CD4-positive, CD25-positive, alpha-beta regulatory T cell (primary cell): ENCODE measurements at regions not wholly inside any gene's neighbourhood (a gene's known extent, or its start where the extent isn't known, plus 50 kb on each side); places are given as distances from the start of the nearest gene placed in this dataset.

Experiments used
- ATAC-seq, 2 donors: fragments of 150-1000 bp; cut with Tn5 transposase; one replicate each; pipeline ENCODE4 v1.10.0; 2021; ENCODE audit warnings: low read depth in 2 of 2, moderate number of reproducible peaks in 2 of 2, moderate library complexity in 1 of 2
- DNase-seq, 3 donors: peaks; one replicate each; pipeline versions ENCODE4 v3.0.0 to v3.0.0-alpha.2; 2012 to 2022; ENCODE audit warnings: mixed read lengths in 1 of 3
- H3K27ac ChIP-seq: one replicate; pipeline ENCODE4 v1.7.0; 2013; ENCODE audit warnings: mild to moderate bottlenecking, low read length; ENCODE audit not compliant: insufficient read depth, poor library complexity, severe bottlenecking
- H3K27me3 ChIP-seq: one replicate; pipeline ENCODE4 v1.7.0; 2013; ENCODE audit warnings: low read length; ENCODE audit not compliant: control insufficient read depth, insufficient read depth
- H3K36me3 ChIP-seq: one replicate; pipeline ENCODE4 v1.7.0; 2013; ENCODE audit warnings: mild to moderate bottlenecking, low read length, moderate library complexity; ENCODE audit not compliant: control insufficient read depth, insufficient read depth
- H3K4me1 ChIP-seq: 2 replicates; pipeline ENCODE4 v1.7.0; 2013; ENCODE audit warnings: mild to moderate bottlenecking, low read length; ENCODE audit not compliant: insufficient read depth, control insufficient read depth, poor library complexity, severe bottlenecking
- H3K4me3 ChIP-seq: one replicate; pipeline ENCODE4 v1.7.0; 2013; ENCODE audit warnings: low read depth, mild to moderate bottlenecking, low read length, moderate library complexity
- H3K9me3 ChIP-seq, 2 experiments: 1 replicate in 1 of 2; 2 replicates in 1 of 2; pipeline ENCODE4 v1.7.0; 2013; ENCODE audit warnings: low read length in 2 of 2, mild to moderate bottlenecking in 1 of 2, moderate library complexity in 1 of 2; ENCODE audit not compliant: control insufficient read depth in 2 of 2
- H3K27ac Mint-ChIP-seq, 3 donors: one replicate each; pipeline ENCODE4 v1.8.0; 2020 to 2022; ENCODE audit warnings: mild to moderate bottlenecking in 3 of 3, mixed read lengths in 3 of 3, moderate library complexity in 2 of 3
- H3K27me3 Mint-ChIP-seq: one replicate; pipeline ENCODE4 v1.8.0; 2022; ENCODE audit warnings: mild to moderate bottlenecking, mixed read lengths
- H3K36me3 Mint-ChIP-seq: one replicate; pipeline ENCODE4 v1.8.0; 2020; ENCODE audit warnings: mixed read lengths
- H3K4me1 Mint-ChIP-seq, 4 donors: one replicate each; pipeline ENCODE4 v1.8.0; 2020 to 2022; ENCODE audit warnings: mixed read lengths in 4 of 4, mild to moderate bottlenecking in 1 of 4
- H3K4me3 Mint-ChIP-seq, 4 donors: one replicate each; pipeline ENCODE4 v1.8.0; 2020 to 2022; ENCODE audit warnings: mild to moderate bottlenecking in 4 of 4, mixed read lengths in 4 of 4, moderate library complexity in 3 of 4
- H3K9me3 Mint-ChIP-seq, 7 donors: one replicate each; pipeline ENCODE4 v1.8.0; 2020 to 2022; ENCODE audit warnings: mixed read lengths in 7 of 7, mild to moderate bottlenecking in 3 of 7, moderate library complexity in 2 of 7

GRCh38 chr11:82239498-82239897 is 494.2 kb downstream of the FAM181B start:
- H3K4me3 Mint-ChIP-seq, result no peak overlapping the region

GRCh38 chr11:82234256-82234655 is 499.4 kb downstream of the FAM181B start:
- no peaks in the 10 kb centered on the region for H3K27me3 ChIP-seq
- H3K27ac Mint-ChIP-seq, result no peak overlapping the region
- H3K27me3 Mint-ChIP-seq, result no peaks in the 10 kb centered on the region
- DNase-seq, result no peak
- no peaks in the 10 kb centered on the region for H3K4me1 Mint-ChIP-seq
- H3K9me3 Mint-ChIP-seq, result peaks cover 0 to 6% (median 1%) of the 10 kb centered on the region in 7 donors
- no peaks in the 10 kb centered on the region for H3K4me1 ChIP-seq
- no peak overlapping the region for H3K4me3 Mint-ChIP-seq
- no peaks in the 10 kb centered on the region for H3K9me3 ChIP-seq
- H3K36me3 Mint-ChIP-seq, result no peaks in the 10 kb centered on the region
- no peak overlapping the region for H3K4me3 ChIP-seq
- H3K36me3 ChIP-seq, result no peaks in the 10 kb centered on the region
- no peak overlapping the region for H3K27ac ChIP-seq
- no peak for ATAC-seq

More at GRCh38 chr11:82239498-82239897, 494.2 kb downstream of the FAM181B start:
- no peak for ATAC-seq
- Mint-ChIP-seq H3K9me3 (peaks cover 0 to 6% (median 2%) of the 10 kb centered on the region in 7 donors), H3K27me3 (no peaks in the 10 kb centered on the region), H3K4me1 (no peaks in the 10 kb centered on the region), H3K36me3 (no peaks in the 10 kb centered on the region), H3K27ac (no peak overlapping the region)
- H3K27ac ChIP-seq, result no peak overlapping the region
- DNase-seq, result no peak
- no peaks in the 10 kb centered on the region for H3K9me3 ChIP-seq
- H3K4me1 ChIP-seq, result no peaks in the 10 kb centered on the region
- no peaks in the 10 kb centered on the region for H3K36me3 ChIP-seq
- no peak overlapping the region for H3K4me3 ChIP-seq
- H3K27me3 ChIP-seq, result no peaks in the 10 kb centered on the region

- no peaks in the 10 kb centered on the region for H3K4me1 Mint-ChIP-seq
Measured at GRCh38 chr11:82233201-82233600, 500.5 kb downstream of the FAM181B start.

GRCh38 chr11:82229341-82229740 is 504.3 kb downstream of the FAM181B start:
- H3K27ac Mint-ChIP-seq, result no peak overlapping the region
- H3K27me3 Mint-ChIP-seq, result no peaks in the 10 kb centered on the region
- H3K9me3 Mint-ChIP-seq, result peaks cover 0 to 4% (median 0%) of the 10 kb centered on the region in 7 donors
- H3K27me3 ChIP-seq, result no peaks in the 10 kb centered on the region
- H3K4me3 Mint-ChIP-seq, result no peak overlapping the region
- H3K4me3 ChIP-seq, result no peak overlapping the region
- H3K27ac ChIP-seq, result no peak overlapping the region
- no peaks in the 10 kb centered on the region for H3K36me3 Mint-ChIP-seq
- no peak for ATAC-seq
- H3K4me1 Mint-ChIP-seq, result no peaks in the 10 kb centered on the region
- H3K4me1 ChIP-seq, result no peaks in the 10 kb centered on the region
- peaks cover 0 to 1% of the 10 kb centered on the region in 2 experiments for H3K9me3 ChIP-seq
- H3K36me3 ChIP-seq, result no peaks in the 10 kb centered on the region
- DNase-seq, result peak in 2 of 3 donors; percentile 2 to 7

More at GRCh38 chr11:82233201-82233600, 500.5 kb downstream of the FAM181B start:
- no peak for DNase-seq
- Mint-ChIP-seq H3K27me3 (no peaks in the 10 kb centered on the region), H3K4me3 (no peak overlapping the region), H3K27ac (no peak overlapping the region), H3K9me3 (peaks cover 0 to 4% (median under 1%) of the 10 kb centered on the region in 7 donors), H3K36me3 (no peaks in the 10 kb centered on the region)
- no peaks in the 10 kb centered on the region for H3K27me3 ChIP-seq
- no peaks in the 10 kb centered on the region for H3K9me3 ChIP-seq
- ATAC-seq, result no peak
- no peaks in the 10 kb centered on the region for H3K36me3 ChIP-seq
- no peak overlapping the region for H3K4me3 ChIP-seq
- no peak overlapping the region for H3K27ac ChIP-seq
- no peaks in the 10 kb centered on the region for H3K4me1 ChIP-seq

- Mint-ChIP-seq H3K9me3 (peaks cover 0 to 4% (median 0%) of the 10 kb centered on the region in 7 donors), H3K27ac (no peak overlapping the region), H3K4me1 (no peaks in the 10 kb centered on the region), H3K4me3 (no peak overlapping the region), H3K27me3 (no peaks in the 10 kb centered on the region), H3K36me3 (no peaks in the 10 kb centered on the region)
- H3K27me3 ChIP-seq, result no peaks in the 10 kb centered on the region
- DNase-seq (no peak), ATAC-seq (no peak)
- H3K9me3 ChIP-seq, result peaks cover 0 to 4% of the 10 kb centered on the region in 2 experiments
- no peak overlapping the region for H3K27ac ChIP-seq
- H3K4me3 ChIP-seq, result no peak overlapping the region
- no peaks in the 10 kb centered on the region for H3K4me1 ChIP-seq
- H3K36me3 ChIP-seq, result no peaks in the 10 kb centered on the region
Measured at GRCh38 chr11:82225930-82226329, 507.7 kb downstream of the FAM181B start.

- H3K27ac ChIP-seq, result no peak overlapping the region
- Mint-ChIP-seq H3K27ac (no peak overlapping the region), H3K4me3 (no peak overlapping the region), H3K4me1 (no peaks in the 10 kb centered on the region), H3K9me3 (peaks cover 0 to 4% (median 0%) of the 10 kb centered on the region in 7 donors), H3K27me3 (no peaks in the 10 kb centered on the region), H3K36me3 (no peaks in the 10 kb centered on the region)
- DNase-seq, result no peak
- ATAC-seq, result no peak
- no peak overlapping the region for H3K4me3 ChIP-seq
- H3K27me3 ChIP-seq, result no peaks in the 10 kb centered on the region
- no peaks in the 10 kb centered on the region for H3K36me3 ChIP-seq
- H3K4me1 ChIP-seq, result no peaks in the 10 kb centered on the region
- H3K9me3 ChIP-seq, result peaks cover 0 to 4% of the 10 kb centered on the region in 2 experiments
Measured at GRCh38 chr11:82225502-82225901, 508.2 kb downstream of the FAM181B start.

GRCh38 chr11:82216927-82217570 is 516.6 kb downstream of the FAM181B start:
- peaks cover 0 to 3% (median 0%) of the 10 kb centered on the region in 7 donors for H3K9me3 Mint-ChIP-seq
- H3K27ac Mint-ChIP-seq, result no peak overlapping the region
- H3K36me3 ChIP-seq, result no peaks in the 10 kb centered on the region
- H3K4me3 ChIP-seq, result no peak overlapping the region
- H3K27ac ChIP-seq, result no peak overlapping the region
- H3K36me3 Mint-ChIP-seq, result no peaks in the 10 kb centered on the region
- H3K27me3 ChIP-seq, result no peaks in the 10 kb centered on the region
- DNase-seq (no peak), ATAC-seq (no peak)
- no peak overlapping the region for H3K4me3 Mint-ChIP-seq
- no peaks in the 10 kb centered on the region for H3K4me1 ChIP-seq
- H3K27me3 Mint-ChIP-seq, result no peaks in the 10 kb centered on the region
- H3K9me3 ChIP-seq, result no peaks in the 10 kb centered on the region
- no peaks in the 10 kb centered on the region for H3K4me1 Mint-ChIP-seq

GRCh38 chr11:82210011-82210410 is 523.7 kb downstream of the FAM181B start:
- Histone ChIP-seq H3K4me1 (no peaks in the 10 kb centered on the region), H3K27me3 (no peaks in the 10 kb centered on the region), H3K36me3 (no peaks in the 10 kb centered on the region), H3K4me3 (no peak overlapping the region), H3K27ac (no peak overlapping the region), H3K9me3 (no peaks in the 10 kb centered on the region)
- H3K4me1 Mint-ChIP-seq, result no peaks in the 10 kb centered on the region
- no peak overlapping the region for H3K4me3 Mint-ChIP-seq
- H3K36me3 Mint-ChIP-seq, result no peaks in the 10 kb centered on the region
- peaks cover 0 to 3% (median 0%) of the 10 kb centered on the region in 7 donors for H3K9me3 Mint-ChIP-seq
- DNase-seq (no peak), ATAC-seq (no peak)
- H3K27me3 Mint-ChIP-seq, result no peaks in the 10 kb centered on the region
- H3K27ac Mint-ChIP-seq, result no peak overlapping the region
